Endothelial cell of umbilical vein (primary cell): ENCODE measurements at regions not wholly inside any gene's neighbourhood (a gene's known extent, or its start where the extent isn't known, plus 50 kb on each side); places are given as distances from the start of the nearest gene placed in this dataset.

Experiments used
- CTCF ChIP-seq, 2 donors: IDR thresholded peaks; 1 replicate in 1 of 2; 2 replicates in 1 of 2; pipeline ENCODE4 v1.5.1; 2011; ENCODE audit warnings: low read length in 2 of 2, mild to moderate bottlenecking in 2 of 2, moderate library complexity in 2 of 2, control low read depth in 1 of 2, inconsistent platforms in 1 of 2, low read depth in 1 of 2; ENCODE audit not compliant: insufficient read depth in 1 of 2; ENCODE audit errors: extremely low read depth in 1 of 2
- EZH2 ChIP-seq: IDR thresholded peaks from 2 replicates; pipeline ENCODE4 v1.6.1; 2012; ENCODE audit warnings: borderline replicate concordance, low read depth, mild to moderate bottlenecking, moderate library complexity, low read length, inconsistent platforms; ENCODE audit not compliant: severe bottlenecking
- MAX ChIP-seq: IDR thresholded peaks from 2 replicates; pipeline ENCODE4 v1.6.1; 2011; ENCODE audit not compliant: insufficient read depth, insufficient read length
- POLR2A ChIP-seq: IDR thresholded peaks from 2 replicates; pipeline ENCODE4 v1.6.1; 2012; ENCODE audit warnings: low read depth, mild to moderate bottlenecking, control low read depth, low read length
- POLR2AphosphoS5 ChIP-seq: IDR thresholded peaks from 2 replicates; pipeline ENCODE4 v1.6.1; 2012; ENCODE audit warnings: low read depth, mild to moderate bottlenecking, control low read depth, low read length, moderate library complexity; ENCODE audit not compliant: insufficient read depth

GRCh38 chr22:49535527-49536125 is 292.0 kb downstream of the BRD1 start:
- TF ChIP-seq POLR2AphosphoS5 (no peak), CTCF (IDR thresholded peaks at IDR 0.05; ENCODE audit: extremely low read depth in 1 of 2, insufficient read depth in 1 of 2, low read depth in 1 of 2, low read length in 2 of 2) (no peak), POLR2A (no peak), MAX (no peak), EZH2 (no peak)
